ENCODE measurements at regions not wholly inside any gene's neighbourhood (a gene's known extent, or its start where the extent isn't known, plus 50 kb on each side); places are given as distances from the start of the nearest gene placed in this dataset.
"Not testable (repeated sequence)": the region's sequence is repeated elsewhere in the genome, so short reads cannot be mapped to it uniquely, and the experiment has no call there.

- Mint-ChIP-seq H3K27me3 (no peaks in the 10 kb centered on the region), H3K9me3 (peaks cover 9% of the 10 kb centered on the region), H3K4me3 (no peak overlapping the region), H3K27ac (no peak overlapping the region), H3K36me3 (no peaks in the 10 kb centered on the region), H3K4me1 (ENCODE audit: unreplicated experiment) (no peaks in the 10 kb centered on the region)
- no peak for TF ChIP-seq CTCF (conservative IDR thresholded peaks at IDR 0.05)
- no peak for DNase-seq (ENCODE audit: extremely low spot score, unreplicated experiment)
These were observed 682.1 kb upstream of the ADGRB3 start for GRCh38 chr6:67952948-67953347.

GRCh38 chr6:67952121-67952520 lies 683.0 kb upstream of the ADGRB3 start:
- no peaks in the 10 kb centered on the region for H3K4me1 Mint-ChIP-seq (ENCODE audit: unreplicated experiment)
- TF ChIP-seq CTCF (conservative IDR thresholded peaks at IDR 0.05): no peak
- H3K27ac Mint-ChIP-seq: no peak overlapping the region
- H3K4me3 Mint-ChIP-seq: no peak overlapping the region
- no peaks in the 10 kb centered on the region for H3K27me3 Mint-ChIP-seq
- no peak for DNase-seq (ENCODE audit: extremely low spot score, unreplicated experiment)
- H3K36me3 Mint-ChIP-seq: no peaks in the 10 kb centered on the region
- H3K9me3 Mint-ChIP-seq: peaks cover 9% of the 10 kb centered on the region

- not testable (repeated sequence) for H3K27ac Mint-ChIP-seq; H3K27me3 Mint-ChIP-seq; H3K4me1 Mint-ChIP-seq (ENCODE audit: unreplicated experiment); DNase-seq (ENCODE audit: extremely low spot score, unreplicated experiment); H3K9me3 Mint-ChIP-seq; H3K4me3 Mint-ChIP-seq; H3K36me3 Mint-ChIP-seq
These were observed 687.3 kb upstream of the ADGRB3 start for GRCh38 chr6:67947762-67948161.

- H3K4me3 Mint-ChIP-seq: no peak overlapping the region
- DNase-seq (ENCODE audit: extremely low spot score, unreplicated experiment): no peak
- H3K9me3 Mint-ChIP-seq: no peaks in the 10 kb centered on the region
- no peaks in the 10 kb centered on the region for H3K4me1 Mint-ChIP-seq (ENCODE audit: unreplicated experiment)
- no peaks in the 10 kb centered on the region for H3K27me3 Mint-ChIP-seq
- TF ChIP-seq CTCF (conservative IDR thresholded peaks at IDR 0.05): no peak
- no peaks in the 10 kb centered on the region for H3K36me3 Mint-ChIP-seq
- no peak overlapping the region for H3K27ac Mint-ChIP-seq
These were observed 699.1 kb upstream of the ADGRB3 start for GRCh38 chr6:67935976-67936477.

GRCh38 chr6:67933278-67933677 lies 701.8 kb upstream of the ADGRB3 start:
- Mint-ChIP-seq H3K27ac (no peak overlapping the region), H3K9me3 (no peaks in the 10 kb centered on the region), H3K4me3 (no peak overlapping the region), H3K4me1 (ENCODE audit: unreplicated experiment) (no peaks in the 10 kb centered on the region), H3K27me3 (no peaks in the 10 kb centered on the region), H3K36me3 (no peaks in the 10 kb centered on the region)
- TF ChIP-seq CTCF (conservative IDR thresholded peaks at IDR 0.05): no peak
- no peak for DNase-seq (ENCODE audit: extremely low spot score, unreplicated experiment)

GRCh38 chr6:67922588-67922987 lies 712.5 kb upstream of the ADGRB3 start:
- not testable (repeated sequence) for H3K4me1 Mint-ChIP-seq (ENCODE audit: unreplicated experiment); DNase-seq (ENCODE audit: extremely low spot score, unreplicated experiment); H3K4me3 Mint-ChIP-seq; H3K36me3 Mint-ChIP-seq; H3K27me3 Mint-ChIP-seq; H3K27ac Mint-ChIP-seq; H3K9me3 Mint-ChIP-seq

- H3K27me3 Mint-ChIP-seq; H3K4me1 Mint-ChIP-seq (ENCODE audit: unreplicated experiment); H3K27ac Mint-ChIP-seq; H3K9me3 Mint-ChIP-seq; DNase-seq (ENCODE audit: extremely low spot score, unreplicated experiment); H3K36me3 Mint-ChIP-seq; H3K4me3 Mint-ChIP-seq: not testable (repeated sequence)
These were observed 715.0 kb upstream of the ADGRB3 start for GRCh38 chr6:67920040-67920439.
